ENCODE measurements at regions not wholly inside any gene's neighbourhood (a gene's known extent, or its start where the extent isn't known, plus 50 kb on each side); places are given as distances from the start of the nearest gene placed in this dataset.

GRCh38 chr5:6011199-6011598 lies 367.1 kb downstream of the MED10 start:
- no peak for TF ChIP-seq CTCF (IDR thresholded peaks at IDR 0.05; ENCODE audit: low read length)
- TF ChIP-seq EZH2 (optimal IDR thresholded peaks at IDR 0.05; ENCODE audit: low read depth, low read length), result no peak
- TF ChIP-seq EZH2phosphoT487 (IDR thresholded peaks at IDR 0.05; ENCODE audit: low read length), result no peak

Measured in MM.1S (cell line).